Coronary artery (tissue), 2 donors: ENCODE measurements at regions not wholly inside any gene's neighbourhood (a gene's known extent, or its start where the extent isn't known, plus 50 kb on each side); places are given as distances from the start of the nearest gene placed in this dataset.
"Not testable (repeated sequence)": the region's sequence is repeated elsewhere in the genome, so short reads cannot be mapped to it uniquely, and the experiment has no call there.

Experiments
- DNase-seq: peaks from one replicate; pipeline ENCODE4 v3.0.0-alpha.2; 2017; ENCODE audit warnings: low spot score
- H3K27ac ChIP-seq, 2 donors: fragments of 200-600 bp; sonication (generic); one replicate each; pipeline ENCODE4 v1.5.1; 2016 to 2019
- H3K4me3 ChIP-seq: fragments of 200-600 bp; sonication (generic); 2 replicates; pipeline ENCODE4 v1.5.1; 2016; ENCODE audit warnings: mild to moderate bottlenecking, moderate library complexity
- CTCF ChIP-seq: fragments of 200-600 bp; sonication (generic); IDR thresholded peaks from one replicate; pipeline ENCODE4 v1.5.1; 2019; ENCODE audit warnings: antibody characterized with exemption

GRCh38 chr10:62694537-62695126, 109.9 kb upstream of the ADO start:
- no peak overlapping the region for H3K4me3 ChIP-seq
- no peak overlapping the region for H3K27ac ChIP-seq
- DNase-seq = no peak
- TF ChIP-seq CTCF = no peak

GRCh38 chr10:62696798-62697197, 107.7 kb upstream of the ADO start:
- no peak for DNase-seq

GRCh38 chr10:62699148-62699547, 105.4 kb upstream of the ADO start:
- no peak overlapping the region for H3K27ac ChIP-seq
- no peak for DNase-seq
- no peak for TF ChIP-seq CTCF
- no peak overlapping the region for H3K4me3 ChIP-seq

More at GRCh38 chr10:62696798-62697197, 107.7 kb upstream of the ADO start:
- H3K4me3 ChIP-seq = no peak overlapping the region
- TF ChIP-seq CTCF = no peak
- H3K27ac ChIP-seq = no peak overlapping the region

GRCh38 chr10:62704121-62704520, 100.4 kb upstream of the ADO start:
- H3K4me3 ChIP-seq, DNase-seq: not testable (repeated sequence)

GRCh38 chr10:62705789-62706188, 98.7 kb upstream of the ADO start:
- H3K27ac ChIP-seq = no peak overlapping the region
- DNase-seq = no peak
- no peak overlapping the region for H3K4me3 ChIP-seq
- no peak for TF ChIP-seq CTCF

More at GRCh38 chr10:62704121-62704520, 100.4 kb upstream of the ADO start:
- not testable (repeated sequence) for H3K27ac ChIP-seq

- DNase-seq = no peak
- Histone ChIP-seq H3K4me3 (no peak overlapping the region), H3K27ac (no peak overlapping the region)
- no peak for TF ChIP-seq CTCF
These were observed 96.7 kb upstream of the ADO start for GRCh38 chr10:62707810-62708209.

GRCh38 chr10:62708569-62708968, 96.0 kb upstream of the ADO start:
- H3K4me3 ChIP-seq = no peak overlapping the region
- DNase-seq = no peak
- no peak for TF ChIP-seq CTCF
- H3K27ac ChIP-seq = no peak overlapping the region
